H7 (cell line): ENCODE measurements at regions not wholly inside any gene's neighbourhood (a gene's known extent, or its start where the extent isn't known, plus 50 kb on each side); places are given as distances from the start of the nearest gene placed in this dataset.
A peak's percentile ranks its signal among the peaks of the same experiment; 100 is the strongest.

Source experiments
- DNase-seq: peaks from one replicate; pipeline ENCODE4 v3.0.0; 2012
- H3K27me3 ChIP-seq: 2 replicates; pipeline ENCODE4 v1.6.0; 2011; ENCODE audit warnings: mild to moderate bottlenecking, low read length; ENCODE audit not compliant: control insufficient read depth, insufficient read depth
- H3K36me3 ChIP-seq: replicated peaks from 2 replicates; pipeline ENCODE4 v1.5.1; 2011; ENCODE audit warnings: low read length; ENCODE audit not compliant: control insufficient read depth, insufficient read depth
- H3K4me3 ChIP-seq: 2 replicates; pipeline ENCODE4 v1.5.1; 2011; ENCODE audit warnings: low read depth, mild to moderate bottlenecking, control low read depth, low read length, moderate library complexity; ENCODE audit not compliant: insufficient read depth

DNA sequence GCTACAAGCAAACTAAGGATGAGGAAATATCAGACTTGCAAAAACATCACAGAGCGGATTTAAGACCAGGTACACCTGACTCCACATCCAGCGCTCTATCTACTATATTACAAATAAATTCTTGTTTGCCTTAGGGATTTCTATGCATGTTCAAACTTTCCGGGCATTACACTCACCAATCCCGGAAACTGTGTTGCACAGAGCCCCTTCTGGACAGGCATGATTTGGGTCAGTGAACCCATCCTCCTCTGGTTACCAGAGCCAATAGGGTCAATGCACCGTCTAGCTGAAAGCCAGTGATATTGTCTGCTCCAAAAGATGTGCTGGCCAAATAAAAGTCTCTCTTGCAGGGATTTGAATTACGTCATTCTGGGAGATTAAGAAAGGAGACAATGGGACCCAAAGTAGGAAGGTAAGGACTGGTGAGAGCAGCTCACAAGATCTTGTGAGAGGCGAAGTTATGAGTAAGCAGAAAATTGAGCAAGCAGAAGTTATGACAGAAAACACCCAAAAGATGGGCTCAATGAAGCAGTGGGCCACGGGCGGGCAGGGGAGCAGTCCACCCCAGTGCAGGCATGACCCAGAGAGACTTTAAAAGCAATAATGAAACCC is 155.8 kb upstream of the RAI14 start:
- Histone ChIP-seq H3K27me3 (no peaks in the 10 kb centered on the region; the same call in 1 of the 2 replicates), H3K4me3 (no peak overlapping the region), H3K36me3 (no peaks in the 10 kb centered on the region)
- no peak for DNase-seq

- H3K36me3 ChIP-seq = no peaks in the 10 kb centered on the region
- H3K4me3 ChIP-seq = no peak overlapping the region
- H3K27me3 ChIP-seq = no peaks in the 10 kb centered on the region; the same call in 1 of the 2 replicates
- DNase-seq = no peak
Observed at GRCh38 chr5:34501016-34501415, 155.1 kb upstream of the RAI14 start.

- Histone ChIP-seq H3K27me3 (no peaks in the 10 kb centered on the region; the same call in 1 of the 2 replicates), H3K36me3 (no peaks in the 10 kb centered on the region), H3K4me3 (no peak overlapping the region)
- no peak for DNase-seq
Observed at GRCh38 chr5:34501840-34502239, 154.3 kb upstream of the RAI14 start.

- Histone ChIP-seq H3K36me3 (no peaks in the 10 kb centered on the region), H3K4me3 (no peak overlapping the region), H3K27me3 (no peaks in the 10 kb centered on the region; the same call in 1 of the 2 replicates)
- no peak for DNase-seq
Observed at GRCh38 chr5:34502581-34502980, 153.5 kb upstream of the RAI14 start.

DNA sequence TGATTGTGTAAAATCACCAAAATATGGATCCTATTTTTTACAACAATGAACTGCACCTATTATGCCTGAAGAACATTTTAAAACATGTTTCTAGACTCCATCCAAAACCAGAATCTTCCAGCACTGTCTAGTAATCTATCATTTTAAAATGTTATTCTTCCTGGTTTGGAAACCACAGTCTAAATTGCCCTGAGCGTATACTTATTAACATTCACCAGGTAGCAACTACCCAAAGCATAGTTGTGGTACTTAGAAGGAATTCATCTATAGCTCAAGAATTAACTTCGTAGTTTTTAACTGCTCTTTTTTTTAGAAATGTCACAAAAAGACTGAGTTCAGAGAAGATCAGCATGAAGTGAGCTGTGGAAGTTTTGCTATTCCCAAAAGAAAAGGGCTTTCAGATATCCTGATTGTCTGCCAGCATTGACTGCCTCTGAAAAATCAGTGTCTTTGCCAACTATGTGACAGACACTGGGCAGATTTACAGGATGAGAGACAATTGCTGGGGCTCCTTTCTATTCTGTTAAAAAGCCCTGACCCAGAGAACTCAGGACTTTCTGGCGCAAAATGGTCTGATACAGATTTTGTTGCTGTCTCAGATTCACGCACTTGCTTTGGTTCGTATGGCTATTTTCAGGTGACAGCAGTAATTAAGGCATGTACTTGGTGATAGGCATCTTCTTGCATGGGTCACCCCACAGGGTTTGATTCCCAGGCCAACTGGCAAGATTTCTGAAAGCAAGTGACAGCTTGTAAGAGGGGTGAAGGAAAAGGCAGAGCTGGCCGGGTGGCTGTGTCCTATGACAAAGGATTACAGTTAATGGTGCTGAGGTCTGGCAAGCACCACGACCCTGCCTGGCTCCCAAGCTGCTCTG is 152.5 kb upstream of the RAI14 start:
- no peak for DNase-seq
- Histone ChIP-seq H3K4me3 (no peak overlapping the region), H3K36me3 (no peaks in the 10 kb centered on the region), H3K27me3 (no peaks in the 10 kb centered on the region; the same call in 1 of the 2 replicates)

DNA sequence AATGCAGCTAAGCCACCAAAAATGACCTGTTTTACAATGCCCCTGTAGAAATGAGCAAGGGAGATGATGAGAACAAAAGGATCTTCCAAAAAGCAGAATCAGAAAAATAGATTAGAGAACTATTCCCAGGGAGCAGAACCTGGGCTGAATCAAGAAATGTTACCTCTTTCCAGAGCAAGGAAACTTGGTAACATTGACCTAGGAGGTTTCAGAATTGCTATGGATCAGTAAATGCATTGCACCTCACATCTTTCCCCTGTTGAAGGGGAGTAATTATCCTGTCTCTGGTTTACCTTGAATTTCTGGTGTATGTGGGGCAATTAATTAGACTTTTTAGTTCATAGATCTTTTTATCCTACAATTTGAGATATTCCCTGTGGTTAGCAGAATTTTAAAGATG is 151.2 kb upstream of the RAI14 start:
- H3K27me3 ChIP-seq = no peaks in the 10 kb centered on the region; the same call in 1 of the 2 replicates
- DNase-seq = no peak
- H3K4me3 ChIP-seq = no peak overlapping the region
- no peaks in the 10 kb centered on the region for H3K36me3 ChIP-seq

GRCh38 chr5:34505731-34506130 is 150.4 kb upstream of the RAI14 start:
- no peaks in the 10 kb centered on the region for H3K36me3 ChIP-seq
- H3K27me3 ChIP-seq = no peaks in the 10 kb centered on the region; the same call in 1 of the 2 replicates
- no peak overlapping the region for H3K4me3 ChIP-seq
- DNase-seq = no peak

DNA sequence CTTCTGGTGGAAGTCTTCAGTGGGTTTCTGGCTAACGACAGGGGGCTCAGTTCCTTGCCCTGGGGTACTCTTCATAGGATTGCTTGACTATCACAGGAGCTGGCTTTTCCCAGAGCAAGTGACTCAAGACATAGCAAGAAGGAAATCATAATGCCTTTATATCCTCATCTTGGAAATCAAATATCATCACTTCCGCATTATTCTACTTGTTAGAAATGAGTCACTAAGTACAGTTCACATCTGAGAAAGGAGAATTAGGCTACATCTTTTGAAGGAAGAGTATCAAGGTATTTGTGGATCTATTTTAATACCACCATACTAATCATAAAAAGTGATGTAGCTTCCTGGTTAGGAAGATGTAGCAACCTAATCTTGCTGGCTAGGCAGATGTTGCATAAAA is 148.2 kb upstream of the RAI14 start:
- Histone ChIP-seq H3K4me3 (no peak overlapping the region), H3K27me3 (no peaks in the 10 kb centered on the region), H3K36me3 (no peaks in the 10 kb centered on the region)
- no peak for DNase-seq

GRCh38 chr5:34509392-34509791 is 146.7 kb upstream of the RAI14 start:
- Histone ChIP-seq H3K36me3 (no peaks in the 10 kb centered on the region), H3K27me3 (no peaks in the 10 kb centered on the region), H3K4me3 (no peak overlapping the region)
- no peak for DNase-seq

- no peak for DNase-seq
- H3K4me3 ChIP-seq = no peak overlapping the region
- H3K27me3 ChIP-seq = no peaks in the 10 kb centered on the region
- H3K36me3 ChIP-seq = no peaks in the 10 kb centered on the region
Observed at GRCh38 chr5:34510002-34510401, 146.1 kb upstream of the RAI14 start.

DNA sequence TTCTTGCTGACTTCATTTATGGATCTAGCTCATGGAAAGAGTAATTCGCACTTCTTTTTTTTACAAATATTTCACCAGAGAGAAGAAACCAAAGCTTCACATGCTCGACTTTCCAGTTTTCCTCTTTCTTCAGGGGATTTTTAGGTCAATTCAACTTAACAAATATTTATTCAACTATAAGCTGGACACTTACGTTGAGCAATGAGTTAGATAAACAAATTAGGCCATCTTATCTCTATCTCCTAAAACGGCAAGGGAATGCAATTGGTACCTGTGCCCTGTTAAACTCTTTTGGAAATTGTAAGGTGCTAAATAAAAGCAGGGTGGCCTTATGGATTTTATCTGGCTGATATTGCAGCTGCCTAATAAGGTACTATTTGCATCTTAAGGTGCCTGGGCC is 145.1 kb upstream of the RAI14 start:
- Histone ChIP-seq H3K36me3 (no peaks in the 10 kb centered on the region), H3K27me3 (no peaks in the 10 kb centered on the region), H3K4me3 (no peak overlapping the region)
- DNase-seq = no peak

DNA sequence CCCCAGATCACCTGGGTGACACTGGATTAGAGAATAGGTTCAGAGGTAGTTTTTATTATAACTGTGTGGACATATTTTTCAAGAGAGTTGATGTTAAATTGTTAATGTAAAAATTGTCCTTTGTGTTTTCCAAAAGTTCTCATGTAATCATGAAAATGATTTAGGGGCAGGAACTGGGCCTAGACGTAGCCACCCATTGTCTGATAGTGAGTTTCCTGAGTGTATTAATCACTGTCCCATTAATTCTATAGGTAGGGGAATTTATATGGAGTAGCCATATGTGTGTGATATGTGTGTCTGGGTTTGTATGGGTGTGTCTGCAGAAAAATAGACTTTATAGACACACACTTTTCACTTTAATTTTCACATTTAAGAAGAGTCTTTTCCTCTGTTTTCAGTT is 144.6 kb upstream of the RAI14 start:
- Histone ChIP-seq H3K27me3 (no peaks in the 10 kb centered on the region), H3K36me3 (no peaks in the 10 kb centered on the region), H3K4me3 (no peak overlapping the region)
- DNase-seq = no peak

DNA sequence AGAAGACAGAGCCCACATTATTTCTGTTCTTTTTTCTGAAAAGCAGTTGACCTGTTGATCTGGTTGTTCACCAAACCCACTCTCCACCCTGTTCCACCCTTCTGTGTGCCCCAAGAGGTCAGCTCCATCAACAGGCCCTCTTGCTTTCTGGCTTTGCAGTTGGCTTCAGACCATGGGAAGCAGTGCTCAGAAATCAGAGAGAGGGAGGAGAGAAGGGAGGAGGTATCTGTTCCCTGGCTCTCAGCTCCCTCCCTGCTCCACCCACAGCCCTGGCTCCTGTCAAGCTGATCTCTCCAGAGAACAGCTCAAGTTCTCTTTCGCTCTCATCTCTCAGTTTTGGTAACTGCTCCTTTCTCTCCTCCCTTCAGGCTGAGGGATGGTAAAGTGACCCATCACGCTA is 144.2 kb upstream of the RAI14 start:
- H3K36me3 ChIP-seq = no peaks in the 10 kb centered on the region
- DNase-seq = peak; percentile 31
- H3K27me3 ChIP-seq = no peaks in the 10 kb centered on the region
- H3K4me3 ChIP-seq = no peak overlapping the region

GRCh38 chr5:34516166-34516565 is 140.0 kb upstream of the RAI14 start:
- H3K4me3 ChIP-seq = no peak overlapping the region
- no peaks in the 10 kb centered on the region for H3K27me3 ChIP-seq
- no peaks in the 10 kb centered on the region for H3K36me3 ChIP-seq
- no peak for DNase-seq

GRCh38 chr5:34516686-34517085 is 139.4 kb upstream of the RAI14 start:
- no peaks in the 10 kb centered on the region for H3K27me3 ChIP-seq
- H3K36me3 ChIP-seq = no peaks in the 10 kb centered on the region
- DNase-seq = no peak
- no peak overlapping the region for H3K4me3 ChIP-seq
